SK-N-MC (cell line): ENCODE measurements at regions not wholly inside any gene's neighbourhood (a gene's known extent, or its start where the extent isn't known, plus 50 kb on each side); places are given as distances from the start of the nearest gene placed in this dataset.

Experiments
- EZH2 ChIP-seq: fragments of 200-600 bp; sonication (generic); IDR thresholded peaks from one replicate; pipeline ENCODE4 v1.6.1; 2017; ENCODE audit warnings: antibody characterized with exemption
- POLR2AphosphoS5 ChIP-seq: IDR thresholded peaks from 2 replicates; pipeline ENCODE4 v1.6.1; 2012; ENCODE audit warnings: mild to moderate bottlenecking, low read depth, low read length, borderline replicate concordance

GRCh38 chr10:23528419-23528818, 89.5 kb downstream of the OTUD1 start:
- no peak for TF ChIP-seq EZH2
- no peak for TF ChIP-seq POLR2AphosphoS5
